DMS 273 (cell line): ENCODE measurements at regions not wholly inside any gene's neighbourhood (a gene's known extent, or its start where the extent isn't known, plus 50 kb on each side); places are given as distances from the start of the nearest gene placed in this dataset.

Source experiments
- DNase-seq: peaks from one replicate; lab custom pipeline; 2025; ENCODE audit not compliant: unreplicated experiment; lab: John Stamatoyannopoulos, UW

DNA sequence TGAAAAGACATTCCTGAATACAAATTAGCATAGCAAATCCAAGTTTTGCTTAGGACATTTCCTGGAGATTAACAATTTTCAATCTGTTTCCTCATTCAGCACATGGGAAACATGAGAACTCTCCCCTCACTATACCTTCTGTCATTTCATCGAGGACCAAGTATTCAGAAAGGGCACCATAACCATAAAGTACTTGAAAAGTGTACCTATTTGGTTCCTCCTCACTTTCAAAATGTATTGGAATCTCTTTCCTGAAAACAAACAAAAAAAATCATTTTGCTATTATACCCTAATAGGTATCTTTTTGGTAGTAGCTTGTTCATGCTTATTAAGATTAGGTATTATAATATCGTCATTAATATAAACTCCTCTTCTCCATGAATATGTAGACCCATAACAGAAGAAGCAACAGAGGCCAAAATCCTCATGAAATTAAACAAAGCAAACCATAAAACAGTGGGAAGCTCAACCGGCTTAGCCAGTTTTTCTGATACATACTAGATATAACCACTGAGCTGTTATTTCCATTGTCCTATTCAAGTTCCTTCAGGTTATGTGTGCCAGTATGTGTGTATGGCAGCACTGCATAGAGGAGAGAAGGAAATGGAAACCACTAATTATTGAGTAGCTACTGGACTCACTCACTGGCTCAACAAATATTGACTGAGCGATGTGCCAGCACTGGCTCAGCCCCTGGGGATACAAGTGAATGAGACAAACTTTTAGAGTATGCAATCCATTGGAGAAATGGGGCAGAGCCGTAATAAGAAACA, 274.0 kb downstream of the MAFB start:
- DNase-seq: no peak

GRCh38 chr20:40410028-40410427, 279.0 kb downstream of the MAFB start:
- DNase-seq: no peak

DNA sequence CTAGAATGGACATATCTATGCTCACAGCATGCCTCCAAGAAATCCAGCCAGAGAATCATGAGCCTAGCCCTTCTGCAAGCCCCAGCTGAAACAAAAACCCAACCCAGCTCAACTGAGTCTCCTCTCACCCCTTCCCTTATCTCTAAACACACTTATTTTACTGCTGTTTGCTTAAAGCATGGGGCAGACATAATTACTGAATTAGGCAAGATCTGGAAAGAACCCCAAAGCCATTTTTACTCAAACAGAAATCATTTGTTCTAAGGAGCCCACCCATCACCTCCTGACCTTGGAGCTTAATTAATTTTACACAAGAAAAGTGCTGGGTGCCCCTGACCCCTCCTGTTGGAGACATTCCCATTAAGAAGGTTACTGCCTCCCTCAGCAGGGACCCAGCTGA, 291.6 kb downstream of the MAFB start:
- DNase-seq: no peak

DNA sequence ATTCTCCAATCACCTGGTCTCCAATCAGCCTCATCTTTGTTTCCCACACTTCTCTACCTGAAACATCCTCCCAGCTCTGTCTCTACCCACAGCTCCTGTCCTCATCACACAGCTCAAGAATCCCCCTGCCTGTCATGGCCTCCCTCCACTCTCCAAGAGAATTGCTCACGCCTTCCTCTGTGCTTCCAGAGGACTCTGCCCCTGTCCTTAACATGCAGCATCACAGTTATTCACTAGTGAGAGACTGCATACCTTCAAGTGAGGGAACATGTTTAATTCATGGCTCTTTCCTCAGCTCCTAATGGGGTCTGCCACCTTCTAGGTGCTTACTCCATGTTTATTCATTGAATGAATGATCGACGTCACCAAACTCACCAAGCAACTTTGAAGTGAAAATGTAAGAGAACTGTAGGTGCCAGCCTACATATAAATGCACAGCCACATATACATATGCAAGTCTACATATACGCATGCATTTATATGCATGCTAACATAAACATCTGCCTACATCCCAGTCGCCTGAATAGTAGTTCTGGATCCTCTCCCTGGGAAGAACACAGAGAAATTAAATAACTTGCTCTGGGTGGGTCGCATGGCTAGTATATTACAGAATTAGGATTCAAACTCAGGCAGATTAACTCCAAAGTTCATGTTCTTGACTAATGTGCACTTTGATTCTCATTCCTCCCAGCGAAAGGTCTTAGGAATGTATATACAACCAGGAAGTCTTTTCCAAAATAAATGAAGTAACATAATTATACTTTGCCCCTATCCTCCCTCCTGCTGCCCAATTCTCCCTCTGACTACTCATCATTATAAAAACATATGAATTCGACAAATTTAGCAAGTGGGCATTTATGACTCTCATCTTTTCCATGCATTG, 295.6 kb downstream of the MAFB start:
- no peak for DNase-seq

GRCh38 chr20:40390654-40391053, 298.4 kb downstream of the MAFB start:
- DNase-seq: no peak

DNA sequence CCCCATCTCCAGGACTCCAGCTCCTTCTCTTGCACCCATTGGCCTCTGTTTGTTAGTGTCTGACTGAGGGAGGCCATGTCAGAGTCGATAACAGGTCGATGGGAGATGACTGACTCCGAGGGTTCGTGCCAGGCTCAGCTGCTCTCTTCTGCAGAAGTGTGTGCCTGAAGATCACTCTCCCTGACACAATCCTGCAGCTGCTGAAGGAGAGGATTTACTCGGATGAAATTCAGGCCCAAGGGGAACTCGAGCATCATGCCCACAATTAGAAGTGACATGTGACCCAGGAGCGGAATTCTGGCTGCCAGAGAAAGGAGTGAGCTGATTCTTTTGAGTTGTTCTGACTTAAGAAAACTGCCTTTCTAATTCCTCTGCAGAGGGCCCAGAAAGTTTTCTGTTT, 318.2 kb downstream of the MAFB start:
- DNase-seq: no peak

DNA sequence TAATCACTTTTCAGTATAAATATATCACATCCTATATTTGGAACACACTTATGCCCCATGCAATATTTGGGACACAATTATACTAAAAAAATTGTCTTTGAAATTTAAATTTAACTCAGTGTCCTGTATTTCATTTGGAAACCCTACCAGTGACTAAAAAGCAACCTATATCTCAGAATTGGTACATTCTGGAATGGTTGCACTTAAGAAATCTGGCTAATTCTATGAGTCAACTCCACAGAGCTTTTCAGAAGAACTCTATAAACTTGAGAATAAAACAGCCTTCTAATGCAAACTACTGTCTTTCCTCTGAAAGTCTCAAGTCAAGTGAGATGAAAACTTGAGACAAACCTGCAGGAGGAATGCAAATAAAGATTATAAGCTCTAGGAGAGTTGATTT, 320.2 kb downstream of the MAFB start:
- no peak for DNase-seq

GRCh38 chr20:40361916-40362315, 327.1 kb downstream of the MAFB start:
- no peak for DNase-seq

DNA sequence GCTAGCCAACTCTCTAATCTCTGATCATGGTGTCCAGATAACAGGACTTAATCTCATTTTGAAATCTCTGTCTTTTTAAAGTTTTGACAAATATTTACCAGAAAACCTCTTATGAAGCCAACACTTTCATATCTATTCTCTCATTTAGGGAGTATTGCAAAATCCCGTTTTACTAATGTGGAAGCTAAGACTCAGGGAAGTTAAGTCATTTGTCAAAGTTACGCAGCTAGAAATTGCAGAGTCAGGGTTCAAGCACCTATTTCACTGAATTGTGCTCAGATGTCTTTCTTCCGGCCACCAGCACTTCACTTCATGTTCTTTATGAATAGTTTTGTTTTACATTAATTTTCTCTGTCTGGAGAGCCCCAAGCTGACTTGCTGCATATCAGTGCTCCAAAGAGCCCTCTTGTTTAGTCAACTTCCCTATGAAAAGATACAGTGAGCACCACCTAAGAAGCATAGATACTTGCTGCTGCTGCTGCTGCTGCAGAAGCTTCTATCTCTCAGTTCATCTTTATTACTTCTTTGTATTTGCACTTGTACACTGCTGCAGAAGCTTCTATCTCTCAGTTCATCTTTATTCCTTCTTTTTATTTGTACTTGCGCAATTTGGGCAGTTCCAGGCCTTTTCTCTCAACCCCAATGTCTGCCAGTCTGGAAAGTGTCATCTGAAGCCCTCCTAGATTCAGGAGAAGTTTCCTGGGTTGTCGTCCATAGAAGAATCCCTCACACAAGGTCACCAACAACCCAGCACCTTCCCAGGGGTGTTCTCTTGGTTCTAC, 329.7 kb downstream of the MAFB start:
- no peak for DNase-seq

DNA sequence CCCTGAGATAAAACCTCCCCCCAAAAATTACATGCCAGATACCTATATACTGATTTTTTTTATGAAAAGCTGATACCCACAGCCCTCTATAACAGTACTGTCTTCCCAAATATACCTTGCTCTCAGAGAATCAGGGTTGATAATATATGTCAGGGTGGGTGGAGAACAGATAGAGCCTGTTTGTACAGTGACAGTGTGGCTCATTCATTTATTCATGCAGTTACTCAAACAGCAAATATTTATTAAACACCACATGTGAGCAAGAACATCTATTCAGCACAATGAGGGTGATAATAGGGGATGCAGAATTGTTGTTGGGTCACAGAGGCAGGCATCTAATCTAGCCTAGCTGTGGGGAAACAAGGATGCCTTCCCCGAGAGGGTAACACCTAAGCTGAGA, 334.2 kb downstream of the MAFB start:
- no peak for DNase-seq

DNA sequence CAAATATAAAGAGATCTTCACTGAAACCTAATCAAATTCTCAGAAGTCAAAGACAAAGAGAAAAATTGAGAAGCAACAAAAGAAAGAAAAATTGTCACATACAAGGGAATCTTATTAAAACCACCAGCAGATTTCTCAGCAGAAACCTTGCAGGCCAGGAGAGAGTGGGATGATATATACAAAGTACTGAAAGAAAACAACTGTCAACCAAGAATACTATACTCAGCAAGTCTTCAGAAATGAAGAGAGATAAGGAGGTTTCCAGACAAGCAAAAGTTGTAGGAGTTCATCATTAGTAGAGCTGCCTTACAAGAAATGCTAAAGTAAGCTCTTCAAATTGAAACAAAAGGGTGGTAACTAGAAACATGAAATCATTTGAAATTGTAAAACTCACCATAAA, 345.6 kb downstream of the MAFB start:
- DNase-seq: no peak

DNA sequence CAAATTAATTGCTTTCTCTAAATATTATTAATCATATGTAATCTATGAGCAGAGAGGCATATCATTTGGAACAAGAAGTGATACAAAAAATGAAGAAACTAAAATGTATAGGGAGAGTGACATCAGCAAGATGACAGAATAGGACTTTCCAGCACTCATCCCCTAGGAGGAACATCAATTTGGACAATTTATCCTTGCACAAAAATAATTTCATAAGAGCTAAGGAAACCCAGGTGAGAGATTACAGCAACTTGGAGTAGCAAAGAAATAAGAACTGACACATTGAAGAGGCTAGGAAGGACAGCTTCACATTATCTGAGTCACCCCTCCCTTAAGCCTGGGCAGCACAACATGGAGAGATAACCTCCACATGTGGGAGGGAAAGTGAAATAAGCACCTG, 347.5 kb downstream of the MAFB start:
- no peak for DNase-seq

GRCh38 chr20:40339661-40340449, 349.2 kb downstream of the MAFB start:
- DNase-seq: no peak

- peak; percentile 18 for DNase-seq
Observed at GRCh38 chr20:40336533-40336932, 352.5 kb downstream of the MAFB start.

DNA sequence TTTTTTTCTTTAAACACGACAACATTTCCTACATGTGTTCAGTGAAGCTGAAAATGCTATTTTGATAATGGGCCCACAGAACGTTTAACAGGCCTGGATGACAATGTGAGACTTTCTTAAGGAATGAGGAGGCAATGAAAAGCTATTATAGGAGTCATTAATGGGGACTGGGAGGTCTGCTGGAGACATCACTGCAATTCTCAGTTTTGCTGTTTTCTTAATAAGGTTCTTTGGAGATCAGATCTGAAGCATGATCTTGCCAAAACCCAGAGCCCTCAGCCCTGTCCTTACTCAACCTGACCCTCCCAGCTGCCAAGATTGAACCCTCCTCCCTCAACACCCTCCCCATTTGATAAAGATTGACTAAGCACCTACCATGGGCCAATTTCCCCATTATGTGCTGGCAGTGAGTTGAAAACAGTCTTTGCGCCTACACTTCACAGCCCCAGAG, 353.1 kb downstream of the MAFB start:
- DNase-seq: no peak

DNA sequence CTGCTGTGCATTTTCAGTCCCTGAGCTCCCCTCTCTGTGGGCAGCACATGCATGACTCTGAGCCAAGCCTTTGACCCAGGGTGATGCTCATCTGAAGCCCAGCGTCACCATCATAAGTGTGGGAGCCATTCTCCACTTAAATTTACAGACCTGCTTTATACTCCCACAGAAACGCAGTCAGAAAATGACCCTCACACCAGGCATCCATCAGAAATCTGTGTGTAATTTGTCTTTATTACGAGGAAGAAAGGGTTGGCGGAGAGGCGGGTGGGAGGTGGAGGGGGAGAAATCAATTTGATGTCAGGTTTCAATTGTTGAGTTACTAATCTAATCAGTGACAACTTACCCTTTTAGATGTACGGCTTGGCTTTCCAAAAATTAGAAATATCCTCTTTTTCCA, 353.6 kb downstream of the MAFB start:
- no peak for DNase-seq

DNA sequence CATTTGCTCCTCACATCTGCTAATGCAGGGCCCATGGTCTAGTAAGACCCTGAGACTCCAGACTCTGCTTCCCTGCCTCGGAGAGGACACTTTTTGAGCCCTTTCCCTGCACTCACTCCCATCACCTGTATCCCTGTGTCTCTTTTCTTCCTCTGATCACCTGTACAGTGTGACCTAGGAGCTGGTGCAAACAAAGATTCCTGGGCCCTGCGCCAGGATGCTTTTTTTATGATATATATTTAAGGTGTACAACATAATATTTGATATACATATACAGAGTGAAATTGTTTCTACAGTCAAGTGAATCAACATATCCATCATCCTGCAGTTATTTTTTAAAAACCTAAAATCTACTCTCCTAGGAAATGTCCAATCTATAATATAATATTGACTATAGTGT, 355.4 kb downstream of the MAFB start:
- no peak for DNase-seq

- peak; percentile 8 for DNase-seq
Observed at GRCh38 chr20:40331807-40332560, 357.1 kb downstream of the MAFB start.

GRCh38 chr20:40331249-40331648, 357.8 kb downstream of the MAFB start:
- DNase-seq: no peak

DNA sequence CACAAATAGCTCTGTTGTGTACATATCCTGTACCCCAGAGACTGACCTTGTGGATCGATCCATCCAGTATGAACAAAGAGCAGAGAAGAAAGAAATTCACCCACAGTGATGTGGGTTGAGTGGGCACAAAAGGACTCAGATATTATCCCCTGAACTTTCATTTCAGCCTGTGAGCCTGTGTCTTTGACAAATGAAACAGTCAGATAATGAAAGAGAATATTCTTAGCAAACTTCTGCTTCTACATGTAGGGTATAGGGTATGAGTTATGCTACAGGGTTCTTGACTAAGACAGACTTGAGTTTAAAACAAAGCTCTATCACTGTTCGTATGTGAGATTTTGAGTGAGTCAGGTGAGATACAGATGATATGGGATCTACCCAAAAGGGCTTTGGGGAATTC, 359.7 kb downstream of the MAFB start:
- DNase-seq: no peak
